ENCODE measurements at regions not wholly inside any gene's neighbourhood (a gene's known extent, or its start where the extent isn't known, plus 50 kb on each side); places are given as distances from the start of the nearest gene placed in this dataset.

- no peak for TF ChIP-seq POLR2A (IDR thresholded peaks at IDR 0.05)
- TF ChIP-seq, protein P1, sequence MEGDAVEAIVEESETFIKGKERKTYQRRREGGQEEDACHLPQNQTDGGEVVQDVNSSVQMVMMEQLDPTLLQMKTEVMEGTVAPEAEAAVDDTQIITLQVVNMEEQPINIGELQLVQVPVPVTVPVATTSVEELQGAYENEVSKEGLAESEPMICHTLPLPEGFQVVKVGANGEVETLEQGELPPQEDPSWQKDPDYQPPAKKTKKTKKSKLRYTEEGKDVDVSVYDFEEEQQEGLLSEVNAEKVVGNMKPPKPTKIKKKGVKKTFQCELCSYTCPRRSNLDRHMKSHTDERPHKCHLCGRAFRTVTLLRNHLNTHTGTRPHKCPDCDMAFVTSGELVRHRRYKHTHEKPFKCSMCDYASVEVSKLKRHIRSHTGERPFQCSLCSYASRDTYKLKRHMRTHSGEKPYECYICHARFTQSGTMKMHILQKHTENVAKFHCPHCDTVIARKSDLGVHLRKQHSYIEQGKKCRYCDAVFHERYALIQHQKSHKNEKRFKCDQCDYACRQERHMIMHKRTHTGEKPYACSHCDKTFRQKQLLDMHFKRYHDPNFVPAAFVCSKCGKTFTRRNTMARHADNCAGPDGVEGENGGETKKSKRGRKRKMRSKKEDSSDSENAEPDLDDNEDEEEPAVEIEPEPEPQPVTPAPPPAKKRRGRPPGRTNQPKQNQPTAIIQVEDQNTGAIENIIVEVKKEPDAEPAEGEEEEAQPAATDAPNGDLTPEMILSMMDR (IDR thresholded peaks at IDR 0.05): no peak
These were observed 119.2 kb upstream of the GNAO1 start for GRCh38 chr16:56072096-56072495.
